LNCaP clone FGC (cell line): ENCODE measurements at regions not wholly inside any gene's neighbourhood (a gene's known extent, or its start where the extent isn't known, plus 50 kb on each side); places are given as distances from the start of the nearest gene placed in this dataset.
"Not testable (repeated sequence)": the region's sequence is repeated elsewhere in the genome, so short reads cannot be mapped to it uniquely, and the experiment has no call there.

Experiments
- DNase-seq: peaks from one replicate; pipeline ENCODE4 v3.0.0-alpha.2; 2011; ENCODE audit warnings: low read depth
- H3K4me3 ChIP-seq: 2 replicates; pipeline ENCODE4 v1.5.1; 2011; ENCODE audit warnings: mild to moderate bottlenecking, low read depth, low read length, control low read depth
- TF ChIP-seq, protein P1 (sequence below): IDR thresholded peaks from 2 replicates; pipeline ENCODE4 v1.5.1; 2012; ENCODE audit warnings: mild to moderate bottlenecking; ENCODE audit not compliant: control insufficient read depth, insufficient read depth; ENCODE audit errors: extremely low read depth

DNA sequence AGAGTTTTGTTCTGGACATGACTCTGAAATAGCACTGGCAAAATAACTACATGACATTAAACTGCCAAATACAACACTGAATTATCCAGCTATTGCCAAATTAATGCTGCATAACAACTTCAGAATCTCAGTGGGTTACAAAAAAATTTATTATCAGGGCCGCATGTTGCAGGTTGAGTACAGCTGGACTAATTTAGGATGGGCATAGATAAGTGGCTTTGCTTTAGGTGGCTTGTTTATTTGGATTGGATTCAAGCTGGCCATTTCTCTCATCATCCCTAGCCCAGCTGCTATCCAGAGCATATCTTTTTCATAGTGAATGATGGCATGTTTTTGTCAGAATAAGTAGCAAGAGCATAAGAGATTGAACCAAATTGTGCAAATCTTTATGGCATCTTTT, 1277.1 kb downstream of the REEP3 start:
- TF ChIP-seq, protein P1, sequence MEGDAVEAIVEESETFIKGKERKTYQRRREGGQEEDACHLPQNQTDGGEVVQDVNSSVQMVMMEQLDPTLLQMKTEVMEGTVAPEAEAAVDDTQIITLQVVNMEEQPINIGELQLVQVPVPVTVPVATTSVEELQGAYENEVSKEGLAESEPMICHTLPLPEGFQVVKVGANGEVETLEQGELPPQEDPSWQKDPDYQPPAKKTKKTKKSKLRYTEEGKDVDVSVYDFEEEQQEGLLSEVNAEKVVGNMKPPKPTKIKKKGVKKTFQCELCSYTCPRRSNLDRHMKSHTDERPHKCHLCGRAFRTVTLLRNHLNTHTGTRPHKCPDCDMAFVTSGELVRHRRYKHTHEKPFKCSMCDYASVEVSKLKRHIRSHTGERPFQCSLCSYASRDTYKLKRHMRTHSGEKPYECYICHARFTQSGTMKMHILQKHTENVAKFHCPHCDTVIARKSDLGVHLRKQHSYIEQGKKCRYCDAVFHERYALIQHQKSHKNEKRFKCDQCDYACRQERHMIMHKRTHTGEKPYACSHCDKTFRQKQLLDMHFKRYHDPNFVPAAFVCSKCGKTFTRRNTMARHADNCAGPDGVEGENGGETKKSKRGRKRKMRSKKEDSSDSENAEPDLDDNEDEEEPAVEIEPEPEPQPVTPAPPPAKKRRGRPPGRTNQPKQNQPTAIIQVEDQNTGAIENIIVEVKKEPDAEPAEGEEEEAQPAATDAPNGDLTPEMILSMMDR = no peak
- no peak overlapping the region for H3K4me3 ChIP-seq
- DNase-seq = no peak

DNA sequence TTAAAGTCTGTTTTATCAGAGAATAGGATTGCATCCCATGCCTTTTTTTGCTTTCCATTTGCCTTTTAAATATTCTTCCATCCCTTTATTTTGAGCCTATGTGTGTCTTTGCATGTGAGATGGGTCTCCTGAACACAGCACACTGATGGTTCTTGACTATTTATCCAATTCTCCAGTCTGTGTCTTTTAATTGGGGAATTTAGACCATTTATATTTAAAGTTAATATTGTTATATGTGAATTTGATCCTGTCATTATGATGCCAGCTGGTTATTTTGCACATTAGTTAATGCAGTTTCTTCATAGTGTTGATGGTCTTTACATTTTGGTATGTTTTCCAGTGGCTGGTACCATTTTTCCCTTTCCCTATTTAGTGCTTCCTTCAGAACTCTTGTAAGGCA, 1287.0 kb downstream of the REEP3 start:
- H3K4me3 ChIP-seq, DNase-seq: not testable (repeated sequence)

DNA sequence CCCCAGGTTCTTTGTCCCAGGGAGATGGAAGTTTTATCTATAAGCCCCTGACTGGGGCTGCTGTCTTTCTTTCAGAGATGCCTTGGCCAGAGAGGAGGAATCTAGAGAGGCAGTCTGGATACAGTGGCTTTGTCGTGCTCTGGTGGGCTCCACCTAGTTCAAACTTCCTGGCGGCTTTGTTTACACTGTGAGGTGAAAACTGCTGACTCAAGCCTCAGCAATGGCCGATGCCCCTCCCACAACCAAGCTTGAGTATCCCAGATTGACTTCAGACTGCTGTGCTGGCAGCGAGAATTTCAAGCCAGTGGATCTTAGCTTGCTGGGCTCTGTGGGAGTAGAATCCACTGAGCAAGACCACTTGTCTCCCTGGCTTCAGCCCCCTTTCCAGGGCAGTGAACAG, 1288.8 kb downstream of the REEP3 start:
- not testable (repeated sequence) for DNase-seq

DNA sequence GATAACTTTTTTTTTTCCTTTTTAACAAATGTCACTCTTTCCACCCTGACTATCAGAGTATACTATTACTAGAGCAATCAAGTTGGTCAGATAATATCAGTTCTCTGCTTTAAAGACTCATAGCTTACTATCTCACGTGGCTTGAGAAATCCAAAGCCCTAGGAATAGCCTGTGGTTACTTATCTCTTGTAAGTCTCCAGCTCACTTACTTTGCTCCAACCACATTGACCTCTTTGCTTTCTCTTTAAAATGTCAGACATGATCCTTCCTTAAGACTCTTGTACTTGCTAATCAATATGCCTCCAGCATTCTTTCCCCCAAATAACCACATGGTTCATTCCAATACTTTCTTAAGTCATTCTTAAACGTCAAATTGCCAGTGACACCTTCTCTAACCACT, 1292.2 kb downstream of the REEP3 start:
- no peak overlapping the region for H3K4me3 ChIP-seq
- DNase-seq = no peak
- TF ChIP-seq, protein P1 = no peak

More for the DNA sequence above, 1288.8 kb downstream of the REEP3 start:
- H3K4me3 ChIP-seq = not testable (repeated sequence)

DNA sequence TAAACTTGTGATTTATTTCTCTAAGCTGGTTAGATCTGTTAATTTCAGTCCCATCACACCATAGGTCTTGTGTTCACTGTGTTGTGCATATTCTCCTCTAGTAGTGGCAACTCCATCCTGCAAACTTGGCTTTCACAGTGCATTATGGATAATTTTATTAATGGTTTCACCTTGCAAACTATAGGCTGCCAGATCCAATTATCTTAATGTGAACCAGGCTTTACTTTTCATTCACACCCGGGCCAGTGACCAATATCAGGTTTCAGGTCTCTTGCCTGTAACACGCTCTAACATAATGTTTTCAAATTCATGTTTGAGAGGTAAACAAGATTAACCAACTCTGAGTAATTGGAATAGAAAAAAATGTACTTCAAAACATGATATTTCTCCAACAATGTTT, 1293.0 kb downstream of the REEP3 start:
- DNase-seq = no peak
- TF ChIP-seq, protein P1 = no peak
- H3K4me3 ChIP-seq = no peak overlapping the region

DNA sequence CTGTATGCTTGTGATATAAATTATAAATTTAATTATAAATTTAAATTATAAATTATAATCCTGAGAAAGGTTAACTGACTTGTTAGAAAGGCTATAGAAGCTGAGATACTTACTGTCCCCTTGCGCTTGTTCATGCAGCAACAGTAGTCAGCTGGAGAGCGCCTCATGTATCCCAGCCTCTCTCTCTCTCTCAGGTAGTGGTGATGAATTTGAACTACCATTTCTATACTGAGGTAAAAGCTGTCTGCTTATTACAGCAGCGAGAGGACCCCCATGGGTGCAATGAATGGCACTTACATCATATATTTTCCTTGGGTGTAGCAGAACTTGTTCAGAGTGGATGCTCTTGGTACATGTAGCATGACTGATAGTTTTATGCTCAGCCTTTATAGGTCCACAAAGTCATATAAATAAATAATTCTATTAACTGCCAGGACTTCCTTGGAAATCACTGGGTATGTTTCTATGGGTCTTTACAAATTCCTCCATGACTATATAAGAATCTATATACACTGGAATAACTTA, 1308.7 kb downstream of the REEP3 start:
- no peak overlapping the region for H3K4me3 ChIP-seq
- TF ChIP-seq, protein P1 = no peak
- no peak for DNase-seq

DNA sequence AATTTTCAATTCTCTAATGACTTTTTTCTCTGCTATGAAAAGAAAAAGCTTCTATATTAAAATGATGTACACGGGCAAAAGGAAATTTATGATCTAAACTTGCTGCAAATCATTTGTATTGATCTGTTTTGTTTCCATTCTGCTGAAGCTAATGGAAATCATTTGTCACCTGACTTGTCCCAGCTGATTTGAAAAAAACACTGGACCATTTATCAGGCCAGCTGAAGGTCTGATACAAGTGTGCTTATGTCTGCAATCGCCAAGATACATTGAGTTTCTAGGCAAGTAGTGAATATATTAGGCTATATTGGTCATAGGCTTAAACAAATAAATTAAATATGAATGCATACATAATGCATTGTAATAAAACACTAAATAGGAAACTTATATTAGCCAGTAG, 1309.7 kb downstream of the REEP3 start:
- H3K4me3 ChIP-seq = no peak overlapping the region
- TF ChIP-seq, protein P1 = no peak
- no peak for DNase-seq

DNA sequence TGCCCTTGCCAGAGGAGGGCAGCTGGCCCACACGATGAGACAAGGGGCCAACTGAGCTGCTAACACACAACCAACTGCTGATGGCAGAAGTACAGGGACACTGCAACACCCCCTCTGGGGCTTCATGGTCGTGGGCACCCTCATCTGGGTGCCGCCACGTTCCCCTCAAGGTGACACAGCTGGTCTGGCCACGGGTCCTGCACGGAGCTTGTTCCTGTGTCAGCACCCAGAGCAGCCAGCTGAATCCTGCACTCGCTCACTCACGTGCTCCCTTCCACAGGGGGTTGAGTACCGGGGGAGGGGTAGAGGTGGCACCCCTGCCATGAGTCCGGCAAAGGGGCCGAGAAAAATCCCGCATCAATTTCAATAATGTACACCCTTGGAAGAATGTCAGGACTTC, 1319.1 kb downstream of the REEP3 start:
- no peak overlapping the region for H3K4me3 ChIP-seq
- TF ChIP-seq, protein P1 = no peak
- no peak for DNase-seq
